ENCODE measurements at regions not wholly inside any gene's neighbourhood (a gene's known extent, or its start where the extent isn't known, plus 50 kb on each side); places are given as distances from the start of the nearest gene placed in this dataset.
A peak's percentile ranks its signal among the peaks of the same experiment; 100 is the strongest.

- POLR2A ChIA-PET (ENCODE audit: unreplicated experiment): no interaction called here
- H3K79me1 ChIP-seq (ENCODE audit: low read depth in 1 of 2, low read length in 2 of 2): no peaks in the 10 kb centered on the region
- no peak overlapping the region for H2AFZ ChIP-seq (replicated peaks; ENCODE audit: low read length, poor library complexity)
- dilution Hi-C loops (cut with HindIII; ENCODE audit: low sequenced_read_pairs, unreplicated experiment): no loop called here
- H4K8ac ChIP-seq (ENCODE audit: low read depth in 2 of 2, low read length in 2 of 2): no peak overlapping the region
- H3K4me2 ChIP-seq (ENCODE audit: low read depth, low read length): no peak overlapping the region; the same call in 1 of the 2 replicates
- no peak overlapping the region for H2BK5ac ChIP-seq (ENCODE audit: low read depth, low read length, poor library complexity, severe bottlenecking)
- no peak overlapping the region for H4K91ac ChIP-seq (ENCODE audit: insufficient read depth, low read depth, low read length)
- no peaks in the 10 kb centered on the region for H3K9me1 ChIP-seq (ENCODE audit: insufficient read depth, low read length)
- TF ChIP-seq RAD21 (IDR thresholded peaks at IDR 0.05; ENCODE audit: low read length) (no peak), FOS (IDR thresholded peaks at IDR 0.05; ENCODE audit: low read depth, low read length) (no peak), MXI1 (IDR thresholded peaks at IDR 0.05; ENCODE audit: borderline replicate concordance, low read depth, low read length) (no peak), CHD1 (IDR thresholded peaks at IDR 0.05; ENCODE audit: low read depth, low read length) (no peak), SMC3 (IDR thresholded peaks at IDR 0.05; ENCODE audit: low read depth, low read length) (no peak), ELK1 (IDR thresholded peaks at IDR 0.05; ENCODE audit: borderline replicate concordance, low read depth, low read length) (no peak), MAFK (IDR thresholded peaks at IDR 0.05; ENCODE audit: low read depth, low read length) (no peak), POLR2A (IDR thresholded peaks at IDR 0.05; ENCODE audit: low read depth, low read length) (no peak), RFX5 (IDR thresholded peaks at IDR 0.05; ENCODE audit: low read depth, low read length) (no peak), RCOR1 (IDR thresholded peaks at IDR 0.05; ENCODE audit: insufficient replicate concordance, low read length) (no peak), BHLHE40 (IDR thresholded peaks at IDR 0.05; ENCODE audit: low read depth, low read length) (no peak), MAZ (IDR thresholded peaks at IDR 0.05; ENCODE audit: borderline replicate concordance, low read depth, low read length) (no peak), CEBPB (IDR thresholded peaks at IDR 0.05; ENCODE audit: low read depth, low read length) (no peak), NFE2L2 (IDR thresholded peaks at IDR 0.05; ENCODE audit: low read depth, low read length) (no peak)
- TF ChIP-seq, protein P1, sequence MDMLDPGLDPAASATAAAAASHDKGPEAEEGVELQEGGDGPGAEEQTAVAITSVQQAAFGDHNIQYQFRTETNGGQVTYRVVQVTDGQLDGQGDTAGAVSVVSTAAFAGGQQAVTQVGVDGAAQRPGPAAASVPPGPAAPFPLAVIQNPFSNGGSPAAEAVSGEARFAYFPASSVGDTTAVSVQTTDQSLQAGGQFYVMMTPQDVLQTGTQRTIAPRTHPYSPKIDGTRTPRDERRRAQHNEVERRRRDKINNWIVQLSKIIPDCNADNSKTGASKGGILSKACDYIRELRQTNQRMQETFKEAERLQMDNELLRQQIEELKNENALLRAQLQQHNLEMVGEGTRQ (IDR thresholded peaks at IDR 0.05; ENCODE audit: low read depth, low read length): no peak
- TF ChIP-seq, protein P2, sequence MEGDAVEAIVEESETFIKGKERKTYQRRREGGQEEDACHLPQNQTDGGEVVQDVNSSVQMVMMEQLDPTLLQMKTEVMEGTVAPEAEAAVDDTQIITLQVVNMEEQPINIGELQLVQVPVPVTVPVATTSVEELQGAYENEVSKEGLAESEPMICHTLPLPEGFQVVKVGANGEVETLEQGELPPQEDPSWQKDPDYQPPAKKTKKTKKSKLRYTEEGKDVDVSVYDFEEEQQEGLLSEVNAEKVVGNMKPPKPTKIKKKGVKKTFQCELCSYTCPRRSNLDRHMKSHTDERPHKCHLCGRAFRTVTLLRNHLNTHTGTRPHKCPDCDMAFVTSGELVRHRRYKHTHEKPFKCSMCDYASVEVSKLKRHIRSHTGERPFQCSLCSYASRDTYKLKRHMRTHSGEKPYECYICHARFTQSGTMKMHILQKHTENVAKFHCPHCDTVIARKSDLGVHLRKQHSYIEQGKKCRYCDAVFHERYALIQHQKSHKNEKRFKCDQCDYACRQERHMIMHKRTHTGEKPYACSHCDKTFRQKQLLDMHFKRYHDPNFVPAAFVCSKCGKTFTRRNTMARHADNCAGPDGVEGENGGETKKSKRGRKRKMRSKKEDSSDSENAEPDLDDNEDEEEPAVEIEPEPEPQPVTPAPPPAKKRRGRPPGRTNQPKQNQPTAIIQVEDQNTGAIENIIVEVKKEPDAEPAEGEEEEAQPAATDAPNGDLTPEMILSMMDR (conservative IDR thresholded peaks at IDR 0.05; ENCODE audit: low read depth, low read length): no peak
- DNase-seq (no peak), ATAC-seq (ENCODE audit: low read depth) (no peak)
- H2BK120ac ChIP-seq (ENCODE audit: low read depth, low read length): no peak overlapping the region
- H3K56ac ChIP-seq (ENCODE audit: extremely low read depth, insufficient read depth, low read length): no peak overlapping the region
- no peak overlapping the region for H3K27ac ChIP-seq (ENCODE audit: insufficient read depth, low read length)
- no CpG with 5 or more reads among the region's 2 CpGs for WGBS, 2 experiments (ENCODE audit: extremely low coverage in 2 of 2, insufficient read length in 1 of 2)
- H3K9ac ChIP-seq (ENCODE audit: low read depth, low read length): no peak overlapping the region
- in situ Hi-C loops (cut with MboI; ENCODE audit: low sequenced_read_pairs): no loop called here
- H3K23ac ChIP-seq (ENCODE audit: low read depth, low read length): no peak overlapping the region
- no peak overlapping the region for H2AK9ac ChIP-seq (replicated peaks; ENCODE audit: low read depth, low read length, poor library complexity)
- H3K4me3 ChIP-seq (ENCODE audit: insufficient read depth, low read depth, low read length): no peak overlapping the region
- H3K18ac ChIP-seq (ENCODE audit: low read depth, low read length): no peak overlapping the region
- no peaks in the 10 kb centered on the region; the same call in 1 of the 2 replicates for H3K9me3 ChIP-seq (ENCODE audit: control insufficient read depth, insufficient read depth, low read length)
- intact Hi-C loops (cut with micrococcal nuclease): no loop called here
- H4K20me1 ChIP-seq (ENCODE audit: insufficient read depth, low read length): no peaks in the 10 kb centered on the region
- H3K27me3 ChIP-seq (ENCODE audit: control insufficient read depth, insufficient read depth, low read length): no peaks in the 10 kb centered on the region
- H2AK5ac ChIP-seq (ENCODE audit: low read depth, low read length): no peak overlapping the region
- peaks cover 3% of the 10 kb centered on the region for H3K4me1 ChIP-seq (ENCODE audit: control insufficient read depth, insufficient read depth, low read length)
- no TSS peak for BruUV-seq (replicated peaks)
- CTCF ChIA-PET: no interaction called here
- no peak overlapping the region for H4K5ac ChIP-seq (ENCODE audit: low read depth, low read length)
- no peak overlapping the region for H2BK15ac ChIP-seq (ENCODE audit: low read depth, low read length)
- H3K36me3 ChIP-seq (ENCODE audit: control insufficient read depth, insufficient read depth, low read length): no peaks in the 10 kb centered on the region
- no peak overlapping the region for H3K14ac ChIP-seq (replicated peaks; ENCODE audit: low read depth, low read length)
- no peak overlapping the region for H2BK20ac ChIP-seq (ENCODE audit: low read depth, low read length)
- H3K4ac ChIP-seq (ENCODE audit: low read depth, low read length): 0 out of 2 replicates have a peak overlapping the region, but pooled peaks have one; percentile 17
These were observed 163.1 kb upstream of the FAT1 start for GRCh38 chr4:186886759-186887158.
